Stimulated activated CD8-positive, alpha-beta memory T cell treated with anti-CD3 and anti-CD28 coated beads, Interleukin-15, amount 100 ng/mL, for 48 hours (primary cell): ENCODE measurements at regions not wholly inside any gene's neighbourhood (a gene's known extent, or its start where the extent isn't known, plus 50 kb on each side); places are given as distances from the start of the nearest gene placed in this dataset.

Source experiments
- DNase-seq, 2 donors: peaks; one replicate each; pipeline ENCODE4 v3.0.0-alpha.2; 2020; ENCODE audit warnings: low read depth in 2 of 2

GRCh38 chr18:22113144-22113844, 56.1 kb upstream of the GATA6 start:
- no peak for DNase-seq

- DNase-seq = no peak
Measured at GRCh38 chr18:22114526-22115321, 54.7 kb upstream of the GATA6 start.

GRCh38 chr18:22115573-22115972, 53.8 kb upstream of the GATA6 start:
- DNase-seq = no peak
